AG09309 (cell line): ENCODE measurements at regions not wholly inside any gene's neighbourhood (a gene's known extent, or its start where the extent isn't known, plus 50 kb on each side); places are given as distances from the start of the nearest gene placed in this dataset.

Source experiments
- DNase-seq: peaks from one replicate; pipeline ENCODE4 v3.0.0-alpha.2; 2010; ENCODE audit warnings: low read depth
- H3K4me3 ChIP-seq: 2 replicates; pipeline ENCODE4 v1.5.1; 2011; ENCODE audit warnings: mild to moderate bottlenecking, low read depth, low read length, moderate library complexity; ENCODE audit not compliant: control insufficient read depth
- CTCF ChIP-seq: IDR thresholded peaks from 2 replicates; pipeline ENCODE4 v1.5.1; 2011; ENCODE audit warnings: mild to moderate bottlenecking, low read depth, low read length, inconsistent platforms; ENCODE audit not compliant: insufficient read depth, control insufficient read depth; ENCODE audit errors: missing control alignments

- H3K4me3 ChIP-seq: no peak overlapping the region
- no peak for DNase-seq
- no peak for TF ChIP-seq CTCF
Observed at GRCh38 chr6:111988926-111989325, 65.0 kb upstream of the CCN6 start.

GRCh38 chr6:111989743-111990142 is 64.2 kb upstream of the CCN6 start:
- no peak overlapping the region for H3K4me3 ChIP-seq
- TF ChIP-seq CTCF: no peak
- DNase-seq: no peak

GRCh38 chr6:111990214-111990613 is 63.7 kb upstream of the CCN6 start:
- no peak for DNase-seq
- H3K4me3 ChIP-seq: no peak overlapping the region
- TF ChIP-seq CTCF: no peak

GRCh38 chr6:111992851-111993250 is 61.1 kb upstream of the CCN6 start:
- TF ChIP-seq CTCF: no peak
- DNase-seq: no peak
- no peak overlapping the region for H3K4me3 ChIP-seq

- H3K4me3 ChIP-seq: no peak overlapping the region
- TF ChIP-seq CTCF: no peak
- no peak for DNase-seq
Observed at GRCh38 chr6:111993342-111993741, 60.6 kb upstream of the CCN6 start.

GRCh38 chr6:111994791-111995190 is 59.1 kb upstream of the CCN6 start:
- no peak for DNase-seq
- TF ChIP-seq CTCF: no peak

GRCh38 chr6:111995404-111995803 is 58.5 kb upstream of the CCN6 start:
- TF ChIP-seq CTCF: no peak
- DNase-seq: no peak
- no peak overlapping the region for H3K4me3 ChIP-seq

More at GRCh38 chr6:111994791-111995190, 59.1 kb upstream of the CCN6 start:
- no peak overlapping the region for H3K4me3 ChIP-seq
